Activated CD4-positive, CD25-positive, alpha-beta regulatory T cell treated with anti-CD3 and anti-CD28 coated beads, Interleukin-2, amount 50 U/mL, for 72 hours (primary cell): ENCODE measurements at regions not wholly inside any gene's neighbourhood (a gene's known extent, or its start where the extent isn't known, plus 50 kb on each side); places are given as distances from the start of the nearest gene placed in this dataset.

Experiments
- DNase-seq: peaks from one replicate; pipeline ENCODE4 v3.0.0; 2021

DNA sequence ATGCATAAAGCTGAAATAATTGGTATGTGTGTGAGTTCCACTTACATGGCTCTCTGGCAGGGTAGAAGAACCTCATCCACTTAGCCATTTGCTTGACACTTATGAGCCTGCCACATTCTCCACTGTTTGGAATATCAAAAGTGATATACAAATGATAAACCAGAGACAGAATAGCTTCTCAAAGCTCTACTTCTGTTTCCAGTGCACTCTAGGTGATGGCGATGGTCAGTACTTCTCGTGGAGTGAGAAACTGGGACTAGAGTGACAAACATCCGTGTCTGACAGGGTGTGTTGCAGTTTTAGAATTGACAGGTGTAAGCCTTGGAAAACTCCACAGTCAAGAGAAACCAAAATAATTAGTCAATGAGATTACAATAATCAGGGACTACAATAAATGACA lies 935.8 kb upstream of the TYRP1 start:
- no peak for DNase-seq

DNA sequence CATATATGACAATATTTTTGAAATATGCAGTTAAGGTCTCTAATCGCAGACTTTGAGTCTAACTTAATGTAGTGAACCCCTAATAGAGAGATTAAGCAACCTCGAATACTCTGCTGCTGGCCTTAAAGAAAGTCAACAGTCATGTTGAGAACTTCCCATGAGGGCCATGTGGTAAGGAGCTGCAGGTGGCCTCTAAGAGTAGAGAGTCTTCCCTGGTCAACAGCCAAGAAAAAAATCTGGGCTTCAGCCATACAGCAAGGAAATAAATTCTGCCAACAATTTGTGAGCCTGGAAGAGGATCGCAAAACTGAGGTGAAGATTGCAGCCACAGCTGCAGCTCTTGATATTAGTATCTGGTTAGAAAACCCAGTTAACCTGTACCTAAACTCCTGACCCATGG lies 935.2 kb upstream of the TYRP1 start:
- DNase-seq, result no peak

DNA sequence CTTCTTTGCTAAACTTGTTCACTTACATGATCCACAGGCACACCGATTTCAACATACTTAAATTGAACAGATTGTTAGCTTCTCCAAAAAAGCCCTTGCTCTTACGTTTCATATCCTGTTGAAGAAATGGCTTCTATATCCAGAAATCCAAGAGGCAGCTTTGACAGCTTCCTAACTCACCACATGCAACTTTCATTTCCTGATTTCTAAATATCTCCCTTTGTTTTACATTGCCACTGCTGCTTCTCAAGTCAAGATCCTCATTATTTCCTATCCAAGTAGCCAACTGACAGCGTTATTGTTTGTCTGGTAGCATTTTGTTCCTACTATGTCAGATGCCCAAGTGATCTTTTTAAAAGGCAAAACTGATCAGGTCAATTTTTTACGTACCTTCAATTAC lies 913.2 kb upstream of the TYRP1 start:
- no peak for DNase-seq

DNA sequence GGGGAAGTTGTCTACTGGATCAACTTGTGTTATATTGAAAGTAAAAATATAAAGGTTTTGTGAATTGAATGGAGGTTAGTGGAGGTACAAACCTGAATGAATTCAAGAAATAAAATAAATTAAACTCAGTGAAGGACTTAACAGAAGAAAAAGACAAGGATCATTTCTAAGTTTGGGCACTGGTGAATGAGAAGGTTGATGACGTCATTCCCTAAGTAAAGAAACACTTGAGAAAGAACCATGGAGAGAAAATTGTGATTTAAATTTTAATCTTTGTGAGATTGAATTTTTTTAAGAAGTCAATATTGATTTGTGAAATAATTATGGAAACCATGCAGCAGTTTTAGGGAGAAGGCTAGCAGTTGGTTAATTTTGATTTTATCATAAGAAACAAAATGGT lies 900.3 kb upstream of the TYRP1 start:
- no peak for DNase-seq

DNA sequence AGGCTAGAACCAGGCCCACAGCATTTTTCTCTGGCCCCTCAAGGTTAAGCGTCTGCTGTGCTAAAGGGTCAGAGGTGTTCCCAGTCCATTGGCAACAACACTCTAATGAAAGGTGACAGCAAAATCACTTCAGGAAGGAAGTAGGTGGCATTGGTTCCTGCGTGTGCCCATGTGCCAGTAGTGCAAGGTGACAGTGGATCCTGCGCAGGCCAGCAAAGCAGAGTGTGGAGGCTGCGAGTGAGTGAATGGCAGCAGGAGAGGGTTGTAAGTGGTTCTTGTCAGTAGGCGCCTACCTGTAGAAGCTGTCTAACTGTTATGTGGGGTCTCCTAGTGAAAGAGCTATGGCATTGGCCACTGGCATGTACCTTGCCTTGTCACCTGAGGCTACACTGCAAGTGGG lies 898.2 kb upstream of the TYRP1 start:
- no peak for DNase-seq

DNA sequence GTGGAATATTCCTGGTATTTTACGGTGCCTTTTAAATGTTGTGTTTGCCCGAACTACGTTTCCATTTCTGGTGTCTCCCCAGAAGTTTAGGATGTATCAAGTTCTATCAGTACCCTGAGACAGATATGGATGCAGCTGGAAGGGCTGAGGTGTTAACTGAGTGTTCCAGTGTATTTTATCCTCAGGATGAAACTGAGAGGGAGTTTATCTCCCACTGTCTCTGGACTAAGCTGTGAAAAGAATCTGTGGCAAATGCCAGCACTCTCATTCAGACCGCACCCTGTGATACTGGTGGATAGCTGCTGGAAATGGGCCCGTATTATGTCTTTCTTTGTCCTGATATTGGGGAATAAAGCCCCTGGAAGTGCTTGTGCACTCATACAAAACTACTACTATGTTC lies 887.2 kb upstream of the TYRP1 start:
- no peak for DNase-seq

DNA sequence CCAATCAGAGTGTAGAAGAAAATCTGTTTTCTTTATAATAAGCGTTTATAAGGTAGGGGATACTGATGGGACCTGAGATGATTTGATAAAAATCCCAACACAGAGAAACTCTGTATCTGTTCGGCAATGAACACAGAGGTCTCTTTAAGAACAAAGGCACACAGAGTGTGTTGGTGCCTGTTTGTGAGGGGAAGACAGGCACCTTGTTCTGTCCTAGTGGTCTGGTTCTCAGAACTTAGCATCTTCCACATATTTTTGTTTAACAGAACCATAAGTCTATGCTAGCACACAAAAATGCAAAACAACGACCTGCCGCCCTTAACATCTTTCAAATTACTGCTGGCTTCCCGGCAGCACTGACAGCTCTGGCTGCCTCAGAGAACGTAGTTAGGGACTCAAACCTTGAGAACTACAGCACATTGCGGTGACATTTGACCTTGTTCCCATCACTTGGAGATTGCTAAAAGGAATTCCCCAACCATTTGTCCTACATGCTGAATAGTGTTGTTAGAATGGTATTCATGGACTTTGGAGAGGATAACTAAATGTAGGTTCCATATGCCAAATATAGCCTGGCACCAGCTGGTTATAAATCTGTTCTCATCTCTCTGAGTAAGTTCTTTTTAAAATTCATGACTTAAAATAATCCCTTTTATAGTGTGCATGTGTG lies 871.7 kb upstream of the TYRP1 start:
- no peak for DNase-seq

DNA sequence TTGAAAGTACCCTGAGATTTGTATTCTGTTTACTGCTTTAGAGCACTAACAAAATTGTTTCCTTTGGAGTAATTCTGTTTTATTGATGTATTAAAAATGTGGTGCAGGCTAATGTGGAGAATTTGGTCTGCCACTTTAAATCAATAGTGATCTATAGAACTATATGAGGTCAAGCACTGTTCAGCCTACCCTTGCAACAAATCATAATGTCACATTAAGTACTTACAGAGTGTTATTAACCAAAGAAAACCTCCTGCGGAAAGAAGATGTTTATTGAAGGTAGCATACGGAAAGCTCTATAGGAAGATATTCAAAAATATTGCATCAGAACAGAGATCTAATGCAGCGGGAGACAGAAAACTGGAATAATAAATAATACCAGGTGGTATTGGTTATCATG lies 865.0 kb upstream of the TYRP1 start:
- DNase-seq, result no peak

DNA sequence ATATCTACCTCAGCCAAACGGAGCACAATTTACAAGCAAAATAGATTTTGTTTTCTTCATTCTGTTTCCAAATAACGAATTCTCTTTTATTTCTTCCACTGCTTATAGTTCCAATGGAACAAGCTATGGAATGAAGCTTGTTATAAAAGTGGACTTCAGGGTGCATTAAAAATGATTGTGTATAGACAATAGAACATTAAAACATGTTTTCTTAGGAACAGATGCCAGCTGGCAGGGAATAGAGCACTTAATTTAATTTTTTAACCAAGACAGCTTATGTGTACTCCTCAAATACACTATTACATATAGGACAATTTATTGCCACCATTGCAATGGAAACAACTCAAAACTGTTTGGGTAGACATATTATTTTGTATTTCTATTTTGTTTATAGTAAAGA lies 860.1 kb upstream of the TYRP1 start:
- DNase-seq, result no peak

DNA sequence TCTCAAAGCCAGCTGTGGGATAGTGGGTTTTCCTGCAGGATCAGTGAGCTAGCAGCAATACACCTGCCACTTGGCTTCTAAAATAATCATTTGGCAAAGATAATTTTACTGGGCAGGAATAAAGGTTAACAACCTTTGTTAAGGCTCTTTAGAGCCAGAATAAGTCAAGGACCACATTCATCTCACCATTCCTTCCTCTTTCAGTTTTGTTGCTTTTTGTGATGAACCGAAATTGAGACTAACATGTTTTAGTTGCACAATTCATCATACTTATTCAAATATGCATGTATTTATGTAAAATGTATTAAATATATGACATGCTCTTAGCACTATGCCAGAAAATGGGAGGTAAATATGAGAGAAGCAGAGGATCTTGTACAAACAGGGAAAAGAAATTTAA lies 824.4 kb upstream of the TYRP1 start:
- no peak for DNase-seq

DNA sequence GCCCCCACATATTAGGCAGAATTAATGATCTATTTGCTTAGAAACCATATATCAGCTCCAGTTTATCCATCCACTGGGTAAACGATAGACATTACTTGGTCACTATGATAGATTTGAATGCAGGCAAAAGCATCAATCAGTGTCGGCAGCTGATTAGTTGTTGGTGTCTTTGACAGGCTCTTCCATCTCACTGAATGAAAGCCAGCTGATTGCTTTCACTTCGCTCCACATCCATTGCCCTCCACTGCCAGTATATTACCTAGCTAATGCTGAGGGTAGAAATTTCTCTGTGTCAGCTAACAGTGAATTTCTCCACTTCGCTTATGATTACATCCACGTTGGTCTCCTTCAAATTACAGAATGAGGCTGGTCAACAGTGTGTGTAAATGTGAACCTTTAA lies 821.3 kb upstream of the TYRP1 start:
- no peak for DNase-seq

DNA sequence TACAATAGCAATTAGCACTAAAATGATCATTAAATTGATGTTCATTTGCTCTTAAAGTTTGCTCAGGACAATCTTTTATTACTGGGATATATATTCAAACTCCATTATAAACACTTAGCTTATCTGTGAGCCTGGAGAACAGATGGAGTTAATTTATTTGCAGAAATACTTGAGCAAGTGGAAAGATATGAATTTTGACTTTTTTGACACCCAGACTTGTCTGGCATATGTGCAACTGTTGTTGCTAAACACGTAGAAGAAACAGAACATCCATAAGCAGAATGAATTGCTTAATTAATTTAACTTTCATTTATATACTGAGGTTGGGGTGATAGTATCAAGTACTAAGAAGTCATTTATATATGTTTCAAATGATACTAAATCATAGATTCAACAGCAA lies 820.7 kb upstream of the TYRP1 start:
- no peak for DNase-seq

DNA sequence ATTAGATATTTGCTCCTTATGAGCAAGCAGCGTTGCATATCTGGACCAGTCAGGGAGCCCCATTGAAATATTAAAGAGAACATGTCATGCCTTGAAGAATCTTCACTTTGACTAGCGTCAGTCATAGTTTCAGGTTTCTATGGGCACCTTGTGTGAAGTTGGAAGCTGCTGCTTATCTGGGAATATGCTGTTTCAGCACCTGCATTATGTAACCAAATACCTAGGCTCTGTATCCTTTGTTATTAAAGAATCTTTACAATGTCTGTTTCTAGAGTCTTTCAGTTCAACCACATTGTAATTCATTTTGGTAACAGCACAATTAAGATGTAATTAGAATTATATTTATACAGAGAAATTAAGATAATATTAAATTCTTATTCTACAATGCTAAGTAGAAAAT lies 818.8 kb upstream of the TYRP1 start:
- no peak for DNase-seq

DNA sequence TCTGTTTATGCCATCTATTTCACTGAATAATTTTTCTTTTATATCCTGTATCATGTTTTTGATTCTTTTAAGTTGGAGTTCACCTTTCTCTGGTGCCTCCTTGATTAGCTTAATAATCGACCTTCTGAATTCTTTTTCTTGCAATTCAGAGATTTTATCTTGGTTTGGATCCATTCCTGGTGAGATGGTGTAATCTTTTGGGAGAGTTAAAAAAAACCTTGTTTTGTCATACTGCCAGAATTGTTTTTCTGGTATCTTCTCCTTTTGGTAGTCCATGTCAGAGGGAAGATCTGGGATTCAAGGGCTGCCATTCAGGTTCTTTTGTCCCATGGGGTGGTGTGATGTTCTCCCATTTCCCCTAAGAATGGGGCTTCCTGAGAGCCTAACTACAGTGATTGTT lies 800.8 kb upstream of the TYRP1 start:
- no peak for DNase-seq

DNA sequence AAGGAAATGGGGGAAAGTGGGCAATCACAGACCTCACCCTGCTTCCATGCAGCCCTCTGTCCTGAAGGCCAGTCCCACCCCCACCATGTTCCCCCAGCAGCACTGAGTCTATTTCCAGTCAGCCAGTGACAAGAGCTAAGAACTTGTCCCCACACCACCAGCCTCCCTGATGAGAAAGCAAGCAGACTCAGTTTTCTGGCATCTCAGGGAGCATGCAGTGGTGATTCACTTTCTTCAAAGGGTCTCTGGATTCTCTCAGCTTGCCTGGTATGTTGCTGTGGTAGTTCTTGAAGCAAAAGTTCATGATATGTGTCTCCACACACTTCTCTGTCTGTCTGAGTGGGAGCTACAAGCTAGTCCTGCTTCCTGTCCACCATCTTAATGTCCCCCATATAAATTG lies 799.9 kb upstream of the TYRP1 start:
- DNase-seq, result no peak

DNA sequence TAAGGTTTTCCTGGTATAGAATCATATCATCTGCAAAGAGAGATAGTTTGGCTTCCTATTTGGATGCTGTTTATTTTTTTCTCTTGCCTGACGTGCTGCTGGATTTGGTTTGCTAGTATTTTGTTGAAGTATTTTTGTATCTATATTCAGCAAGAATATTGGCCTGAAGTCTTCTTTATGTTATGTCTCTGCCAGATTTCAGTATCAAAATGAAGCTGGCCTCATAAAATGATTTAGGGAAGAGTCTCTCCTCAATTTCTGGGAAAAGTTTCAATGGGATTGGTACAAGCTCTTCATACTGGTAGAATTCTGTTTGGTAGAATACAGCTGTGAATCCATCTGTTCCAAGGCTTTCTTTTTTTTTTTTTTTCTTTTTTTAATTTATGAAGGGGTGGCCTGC lies 799.0 kb upstream of the TYRP1 start:
- DNase-seq, result no peak

DNA sequence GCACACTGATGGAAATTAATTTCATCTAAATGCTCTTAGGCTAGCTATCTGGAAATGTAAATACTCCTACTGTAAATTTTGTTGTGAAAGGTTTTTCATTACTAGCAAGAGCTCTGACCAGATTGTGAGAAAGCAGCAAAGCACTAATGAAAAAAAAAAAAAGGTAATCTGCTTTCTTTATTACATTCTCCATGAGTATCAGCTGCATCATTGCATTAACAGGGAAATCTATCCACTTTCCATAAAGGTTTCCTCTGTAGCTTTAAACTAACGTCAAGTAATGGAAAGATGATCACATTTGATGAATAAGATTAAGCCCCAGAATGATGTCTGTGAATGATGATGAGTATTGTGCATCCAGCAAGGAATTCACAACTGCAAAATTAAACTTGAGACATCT lies 790.6 kb upstream of the TYRP1 start:
- DNase-seq, result no peak

DNA sequence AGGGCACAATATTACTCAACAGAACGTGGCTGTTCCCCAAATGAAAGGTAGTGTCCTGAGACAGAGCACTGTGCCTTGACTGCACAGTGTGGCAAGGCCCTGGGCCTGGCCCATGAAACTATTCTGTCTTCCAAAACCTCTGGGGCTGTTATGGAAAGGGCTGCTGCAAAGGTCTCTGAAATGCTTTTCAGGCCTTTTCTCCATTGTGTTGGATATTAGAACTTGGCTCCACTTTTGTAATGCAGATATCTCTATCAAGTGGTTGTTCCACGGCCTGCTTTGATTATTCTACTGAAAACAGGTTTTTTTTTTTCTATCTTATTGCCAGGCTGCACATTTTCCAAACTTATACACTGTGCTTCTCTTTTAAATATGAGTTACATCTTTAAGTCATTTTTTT lies 777.5 kb upstream of the TYRP1 start:
- DNase-seq, result no peak

DNA sequence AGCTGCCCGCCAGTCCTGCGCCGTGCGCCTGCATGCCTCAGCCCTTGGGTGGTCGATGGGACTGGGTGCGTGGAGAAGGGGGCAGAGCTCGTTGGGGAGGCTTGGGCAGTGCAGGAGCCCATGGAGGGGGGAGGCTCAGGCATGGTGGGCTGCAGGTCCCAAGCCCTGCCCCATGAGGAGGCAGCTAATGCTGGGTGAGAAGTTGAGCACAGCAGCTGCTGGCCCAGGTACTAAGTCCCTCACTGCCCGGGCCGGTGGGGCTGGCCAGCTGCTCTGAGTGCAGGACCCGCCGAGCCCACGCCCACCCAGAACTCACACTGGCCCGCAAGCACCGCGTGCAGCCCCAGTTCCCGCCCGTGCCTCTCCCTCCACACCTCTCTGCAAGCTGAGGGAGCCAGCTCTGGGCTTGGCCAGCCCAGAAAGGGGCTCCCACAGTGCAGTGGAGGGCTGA lies 764.3 kb upstream of the TYRP1 start:
- no peak for DNase-seq

DNA sequence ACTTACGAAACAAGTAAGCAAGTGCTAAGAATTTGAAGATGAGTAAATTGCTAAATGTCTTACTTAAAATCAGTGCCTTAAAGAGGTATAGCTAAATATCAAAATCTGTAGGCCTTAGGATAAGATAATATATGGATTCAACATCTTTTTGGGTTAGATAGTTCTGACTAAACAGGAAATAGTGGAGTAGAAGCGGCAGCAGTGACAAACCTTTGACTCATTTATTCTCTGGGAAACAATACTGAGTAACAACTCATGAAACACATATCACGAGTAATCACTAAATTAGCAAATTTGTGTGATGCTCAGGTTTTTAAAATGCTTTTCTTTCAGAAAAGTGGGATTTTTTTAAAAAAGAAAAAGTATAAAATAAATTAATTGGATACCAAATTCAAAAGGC lies 762.1 kb upstream of the TYRP1 start:
- no peak for DNase-seq

DNA sequence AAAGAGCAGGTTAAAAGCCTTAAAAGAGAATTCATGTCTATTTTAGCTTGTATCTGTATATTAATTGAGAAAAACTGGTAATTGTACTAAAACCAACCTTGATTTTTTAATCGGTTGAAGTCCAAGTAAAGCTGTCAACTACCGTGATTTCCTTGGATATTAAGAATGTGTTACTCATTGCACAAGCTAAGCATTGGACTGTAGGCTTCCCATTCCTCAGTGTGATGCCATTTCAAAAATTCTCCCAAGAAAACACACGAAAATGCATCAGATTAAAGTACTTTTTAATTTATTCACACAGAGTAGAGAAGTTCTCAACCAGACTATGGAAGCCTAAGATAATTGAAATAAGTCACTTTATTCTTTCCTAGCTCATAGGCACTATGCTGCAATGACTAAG lies 761.4 kb upstream of the TYRP1 start:
- DNase-seq, result no peak

DNA sequence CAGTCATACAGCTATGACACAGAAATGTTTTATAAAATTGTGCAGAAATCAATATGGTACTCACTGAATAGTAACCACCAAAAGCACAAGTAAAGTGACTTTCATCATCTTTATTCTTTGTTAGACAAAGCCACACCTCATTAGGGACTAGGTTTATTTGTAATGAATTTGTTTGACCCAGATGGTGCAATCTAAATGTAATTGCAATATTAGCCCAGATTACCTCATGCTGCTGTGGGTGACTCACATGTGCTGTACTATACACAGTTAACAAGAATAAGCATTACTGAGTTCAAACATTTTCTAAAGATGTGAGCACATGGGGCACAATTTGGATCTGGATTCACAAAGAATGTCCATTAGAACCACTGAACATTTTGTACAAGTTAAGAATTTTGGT lies 759.3 kb upstream of the TYRP1 start:
- no peak for DNase-seq

DNA sequence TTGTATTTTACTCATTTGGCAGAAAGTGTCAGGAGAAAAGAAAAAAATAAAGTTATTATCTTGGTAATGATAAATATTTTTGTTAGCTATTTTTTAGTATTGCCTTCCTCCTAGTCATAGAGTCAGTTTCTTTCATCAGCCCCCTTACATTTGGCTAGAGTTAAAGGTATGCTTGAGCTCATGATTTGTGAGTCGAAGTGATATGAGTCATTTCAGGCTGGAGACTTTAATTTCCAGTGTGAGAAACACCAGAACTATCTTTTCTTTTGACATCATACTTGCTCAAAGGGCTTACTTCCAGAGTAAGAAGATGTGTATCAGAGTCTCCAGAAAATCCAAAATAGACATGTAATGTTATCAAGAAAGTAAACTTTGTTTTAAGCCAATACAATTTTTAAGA lies 746.7 kb upstream of the TYRP1 start:
- DNase-seq, result no peak

DNA sequence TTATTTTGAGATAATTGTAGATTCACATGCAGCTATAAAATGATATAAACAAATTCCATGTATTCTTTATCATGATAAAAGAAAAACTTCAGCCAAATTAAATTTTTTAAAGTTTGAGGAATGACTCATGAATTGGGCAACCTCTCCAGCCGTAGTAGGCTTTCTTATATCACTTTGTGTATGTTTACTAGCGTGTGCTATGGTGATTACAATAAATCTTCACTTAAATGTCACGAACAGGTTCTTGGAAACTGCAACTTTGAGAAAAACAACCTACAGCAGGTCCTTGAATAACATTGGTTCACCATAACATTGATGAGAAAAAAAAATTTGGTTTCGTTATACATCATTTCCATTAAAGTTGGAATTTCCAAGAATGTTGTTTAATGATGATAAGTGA lies 730.9 kb upstream of the TYRP1 start:
- no peak for DNase-seq

DNA sequence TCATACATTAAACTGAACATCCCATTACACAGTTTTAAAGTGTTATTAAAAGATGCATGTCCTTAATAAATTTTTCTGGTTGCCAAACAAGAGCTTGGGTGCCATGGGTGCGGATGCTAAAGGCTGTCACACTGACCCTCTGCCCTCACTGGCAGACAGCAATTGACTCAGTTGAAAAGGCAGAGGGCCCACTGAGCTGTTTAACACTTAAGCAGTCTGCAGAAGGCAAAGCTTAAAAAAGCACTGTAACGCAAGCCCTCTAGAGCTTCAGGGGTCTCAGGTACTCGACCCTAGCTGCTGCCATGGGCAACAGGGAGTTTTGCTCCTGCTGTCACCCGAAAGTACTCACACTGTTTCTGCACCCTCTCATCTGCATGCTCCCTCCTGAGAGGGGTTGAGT lies 726.4 kb upstream of the TYRP1 start:
- DNase-seq, result no peak

DNA sequence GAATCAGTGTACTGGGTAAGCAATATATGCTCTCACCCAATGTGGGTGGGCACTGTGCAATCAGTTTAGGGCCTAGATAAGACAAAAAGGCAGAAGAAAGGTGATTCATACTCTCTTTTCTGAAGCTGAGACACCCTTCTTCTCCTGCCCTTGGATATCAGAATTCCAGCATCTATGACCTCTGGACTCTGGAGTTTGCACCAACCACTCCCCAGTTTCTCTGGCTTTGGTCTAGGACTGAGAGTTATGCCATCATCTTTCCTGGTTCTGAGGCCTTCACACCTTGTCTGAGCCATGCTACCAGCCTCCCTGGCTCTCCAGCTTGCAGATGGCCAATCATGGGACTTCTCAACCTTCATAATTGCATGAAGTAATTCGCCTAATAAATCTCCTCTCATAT lies 724.6 kb upstream of the TYRP1 start:
- no peak for DNase-seq
